WTC11 (cell line): ENCODE measurements at regions not wholly inside any gene's neighbourhood (a gene's known extent, or its start where the extent isn't known, plus 50 kb on each side); places are given as distances from the start of the nearest gene placed in this dataset.

ENCODE experiments used
- ATAC-seq: fragments of 200-7000 bp; cut with Tn5 transposase; 2 replicates; pipeline ENCODE4 v1.10.0; 2021; ENCODE audit warnings: mild to moderate bottlenecking, moderate library complexity
- CTCF ChIA-PET: fragments of 300-600 bp; sonication (Branson Sonifier 250); formaldehyde crosslinking; loops from one replicate; lab custom pipeline; 2021; ENCODE audit warnings: antibody characterized with exemption; lab: Charles Lee
- POLR2A ChIA-PET: fragments of 350-600 bp; sonication (Branson Sonifier 250); formaldehyde crosslinking; loops from one replicate; lab custom pipeline; 2021; ENCODE audit warnings: antibody characterized with exemption; lab: Charles Lee
- DNase-seq: peaks from one replicate; pipeline ENCODE4 v3.0.0; 2021; ENCODE audit warnings: low spot score
- H3K27ac Mint-ChIP-seq: 2 replicates; pipeline ENCODE4 v1.8.0; 2021; ENCODE audit warnings: mixed read lengths
- H3K27me3 Mint-ChIP-seq: 2 replicates; pipeline ENCODE4 v1.8.0; 2021; ENCODE audit warnings: low read depth, mild to moderate bottlenecking, moderate library complexity, mixed read lengths
- H3K36me3 Mint-ChIP-seq: 2 replicates; pipeline ENCODE4 v1.8.0; 2021; ENCODE audit warnings: mixed read lengths
- H3K4me1 Mint-ChIP-seq: 2 replicates; pipeline ENCODE4 v1.8.0; 2022; ENCODE audit warnings: mixed read lengths
- H3K4me3 Mint-ChIP-seq: 2 replicates; pipeline ENCODE4 v1.8.0; 2021; ENCODE audit warnings: mild to moderate bottlenecking, moderate library complexity, mixed read lengths
- H3K9me3 Mint-ChIP-seq: 2 replicates; pipeline ENCODE4 v1.8.0; 2021; ENCODE audit warnings: mixed read lengths
- CREB1 ChIP-seq: sonication (generic); formaldehyde crosslinking; IDR thresholded peaks from 2 replicates; pipeline ENCODE4 v1.8.0; 2023; ENCODE audit warnings: mild to moderate bottlenecking, missing genetic modification reagents
- E2F5 ChIP-seq: sonication (generic); formaldehyde crosslinking; IDR thresholded peaks from 2 replicates; pipeline ENCODE4 v1.8.1; 2022; ENCODE audit warnings: mild to moderate bottlenecking, moderate library complexity, missing genetic modification reagents
- FOXJ3 ChIP-seq: sonication (generic); formaldehyde crosslinking; IDR thresholded peaks from 2 replicates; pipeline ENCODE4 v1.9.0; 2021; ENCODE audit warnings: missing genetic modification reagents, mild to moderate bottlenecking, borderline replicate concordance
- KAT7 ChIP-seq: sonication (generic); formaldehyde crosslinking; IDR thresholded peaks from 2 replicates; pipeline ENCODE4 v1.8.1; 2023; ENCODE audit warnings: missing genetic modification reagents, mild to moderate bottlenecking, borderline replicate concordance
- MXD4 ChIP-seq: fragments of 250-450 bp; sonication (Bioruptor Pico); IDR thresholded peaks from 2 replicates; pipeline ENCODE4 v1.8.0; 2021; ENCODE audit warnings: mild to moderate bottlenecking, moderate library complexity, borderline replicate concordance
- NFE2L1 ChIP-seq: sonication (generic); formaldehyde crosslinking; IDR thresholded peaks from 2 replicates; pipeline ENCODE4 v1.8.1; 2023; ENCODE audit warnings: missing genetic modification reagents
- NFYB ChIP-seq: sonication (generic); formaldehyde crosslinking; conservative IDR thresholded peaks from 2 replicates; pipeline ENCODE4 v1.8.0; 2022; ENCODE audit warnings: low read depth, missing genetic modification reagents
- TEAD4 ChIP-seq: sonication (generic); formaldehyde crosslinking; IDR thresholded peaks from 2 replicates; pipeline ENCODE4 v1.8.0; 2022; ENCODE audit warnings: mild to moderate bottlenecking, missing genetic modification reagents
- ZMAT4 ChIP-seq: fragments of 250-450 bp; sonication (Bioruptor Pico); IDR thresholded peaks from 2 replicates; pipeline ENCODE4 v1.9.0; 2021; ENCODE audit warnings: mild to moderate bottlenecking
- ZNF219 ChIP-seq: sonication (generic); formaldehyde crosslinking; IDR thresholded peaks from 2 replicates; pipeline ENCODE4 v1.8.0; 2023; ENCODE audit warnings: missing genetic modification reagents, mild to moderate bottlenecking, borderline replicate concordance
- ZNF396 ChIP-seq: fragments of 250-450 bp; sonication (Bioruptor Pico); IDR thresholded peaks from 2 replicates; pipeline ENCODE4 v1.8.0; 2021; ENCODE audit warnings: mild to moderate bottlenecking, moderate library complexity, borderline replicate concordance
- ZNF423 ChIP-seq: fragments of 250-450 bp; sonication (Bioruptor Pico); IDR thresholded peaks from 2 replicates; pipeline ENCODE4 v2.1.2; 2022; ENCODE audit warnings: mild to moderate bottlenecking, moderate library complexity
- ZNF532 ChIP-seq: fragments of 250-450 bp; sonication (Bioruptor Pico); IDR thresholded peaks from 2 replicates; pipeline ENCODE4 v1.9.0; 2021; ENCODE audit warnings: mild to moderate bottlenecking, borderline replicate concordance
- TF ChIP-seq, protein P1 (sequence below): sonication (generic); formaldehyde crosslinking; IDR thresholded peaks from 2 replicates; pipeline ENCODE4 v1.8.1; 2023; ENCODE audit warnings: mild to moderate bottlenecking, missing genetic modification reagents, moderate library complexity
- TF ChIP-seq, protein P2 (sequence below): fragments of 200-600 bp; IDR thresholded peaks from 2 replicates; pipeline ENCODE4 v1.8.0; 2022; ENCODE audit warnings: antibody characterized with exemption
- TF ChIP-seq, protein P3 (sequence below): sonication (generic); formaldehyde crosslinking; IDR thresholded peaks from 2 replicates; pipeline ENCODE4 v1.8.0; 2023; ENCODE audit warnings: mild to moderate bottlenecking, missing genetic modification reagents
- TF ChIP-seq, protein P4 (sequence below): sonication (generic); formaldehyde crosslinking; IDR thresholded peaks from 2 replicates; pipeline ENCODE4 v1.8.1; 2022; ENCODE audit warnings: low read depth, missing genetic modification reagents, borderline replicate concordance
- TF ChIP-seq, protein P5 (sequence below): fragments of 250-450 bp; sonication (Bioruptor Pico); IDR thresholded peaks from 2 replicates; pipeline ENCODE4 v1.9.0; 2021; ENCODE audit warnings: moderate library complexity, mild to moderate bottlenecking, inconsistent platforms, borderline replicate concordance

- TF ChIP-seq, protein P1, sequence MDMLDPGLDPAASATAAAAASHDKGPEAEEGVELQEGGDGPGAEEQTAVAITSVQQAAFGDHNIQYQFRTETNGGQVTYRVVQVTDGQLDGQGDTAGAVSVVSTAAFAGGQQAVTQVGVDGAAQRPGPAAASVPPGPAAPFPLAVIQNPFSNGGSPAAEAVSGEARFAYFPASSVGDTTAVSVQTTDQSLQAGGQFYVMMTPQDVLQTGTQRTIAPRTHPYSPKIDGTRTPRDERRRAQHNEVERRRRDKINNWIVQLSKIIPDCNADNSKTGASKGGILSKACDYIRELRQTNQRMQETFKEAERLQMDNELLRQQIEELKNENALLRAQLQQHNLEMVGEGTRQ (CRISPR knock-in tag), result no peak
- TF ChIP-seq KAT7 (CRISPR knock-in tag), result no peak
- TF ChIP-seq FOXJ3 (CRISPR knock-in tag), result no peak
- no peak for TF ChIP-seq ZMAT4 (CRISPR knock-in tag)
- TF ChIP-seq CREB1, result no peak
These were observed 190.9 kb upstream of the CHRNA7 start (continued) for GRCh38 chr15:31839388-31839787.

DNA sequence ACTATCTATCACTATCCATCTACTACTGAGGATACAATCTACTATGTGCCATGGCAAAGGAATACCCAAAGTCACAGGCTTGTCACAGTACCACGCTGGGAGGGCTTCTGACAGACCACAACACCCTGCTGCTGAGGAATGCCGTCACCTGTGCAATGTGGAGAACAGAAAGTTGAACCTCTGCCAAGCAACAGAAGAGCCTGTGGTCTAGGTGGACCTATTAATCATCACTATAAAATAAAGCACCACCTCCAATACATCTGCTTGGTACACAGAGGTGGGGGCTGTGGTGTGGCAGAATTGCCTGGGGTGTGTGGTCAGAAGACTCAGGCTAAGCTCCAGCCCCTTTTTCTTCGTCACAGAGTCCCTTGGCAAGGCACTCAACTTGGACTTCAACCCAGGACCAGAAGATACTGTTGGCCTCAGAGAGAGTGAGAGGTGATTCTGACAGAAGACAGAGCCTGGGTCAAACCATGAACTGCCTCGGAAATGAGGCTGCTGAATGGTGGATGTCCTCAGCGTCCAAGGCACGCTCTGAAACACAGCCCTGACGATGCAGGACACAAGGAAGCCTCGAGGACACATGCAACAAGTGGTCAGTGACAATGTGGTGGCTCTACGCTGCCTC is 189.4 kb upstream of the CHRNA7 start:
- no peak overlapping the region for H3K4me3 Mint-ChIP-seq
- no peaks in the 10 kb centered on the region for H3K9me3 Mint-ChIP-seq
- no peaks in the 10 kb centered on the region for H3K27me3 Mint-ChIP-seq
- H3K36me3 Mint-ChIP-seq, result no peaks in the 10 kb centered on the region
- POLR2A ChIA-PET, result no interaction called here
- ATAC-seq (no peak), DNase-seq (no peak)
- no peaks in the 10 kb centered on the region for H3K4me1 Mint-ChIP-seq
- CTCF ChIA-PET, result no interaction called here
- H3K27ac Mint-ChIP-seq, result no peak overlapping the region
- TF ChIP-seq ZNF396 (CRISPR knock-in tag), result no peak
- TF ChIP-seq NFYB (CRISPR knock-in tag), result no peak
- TF ChIP-seq NFE2L1 (CRISPR knock-in tag), result no peak
- no peak for TF ChIP-seq ZNF423 (CRISPR knock-in tag)
- TF ChIP-seq, protein P2, sequence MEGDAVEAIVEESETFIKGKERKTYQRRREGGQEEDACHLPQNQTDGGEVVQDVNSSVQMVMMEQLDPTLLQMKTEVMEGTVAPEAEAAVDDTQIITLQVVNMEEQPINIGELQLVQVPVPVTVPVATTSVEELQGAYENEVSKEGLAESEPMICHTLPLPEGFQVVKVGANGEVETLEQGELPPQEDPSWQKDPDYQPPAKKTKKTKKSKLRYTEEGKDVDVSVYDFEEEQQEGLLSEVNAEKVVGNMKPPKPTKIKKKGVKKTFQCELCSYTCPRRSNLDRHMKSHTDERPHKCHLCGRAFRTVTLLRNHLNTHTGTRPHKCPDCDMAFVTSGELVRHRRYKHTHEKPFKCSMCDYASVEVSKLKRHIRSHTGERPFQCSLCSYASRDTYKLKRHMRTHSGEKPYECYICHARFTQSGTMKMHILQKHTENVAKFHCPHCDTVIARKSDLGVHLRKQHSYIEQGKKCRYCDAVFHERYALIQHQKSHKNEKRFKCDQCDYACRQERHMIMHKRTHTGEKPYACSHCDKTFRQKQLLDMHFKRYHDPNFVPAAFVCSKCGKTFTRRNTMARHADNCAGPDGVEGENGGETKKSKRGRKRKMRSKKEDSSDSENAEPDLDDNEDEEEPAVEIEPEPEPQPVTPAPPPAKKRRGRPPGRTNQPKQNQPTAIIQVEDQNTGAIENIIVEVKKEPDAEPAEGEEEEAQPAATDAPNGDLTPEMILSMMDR, result no peak
- no peak for TF ChIP-seq TEAD4 (CRISPR knock-in tag)
- no peak for TF ChIP-seq E2F5 (CRISPR knock-in tag)
- TF ChIP-seq, protein P3, sequence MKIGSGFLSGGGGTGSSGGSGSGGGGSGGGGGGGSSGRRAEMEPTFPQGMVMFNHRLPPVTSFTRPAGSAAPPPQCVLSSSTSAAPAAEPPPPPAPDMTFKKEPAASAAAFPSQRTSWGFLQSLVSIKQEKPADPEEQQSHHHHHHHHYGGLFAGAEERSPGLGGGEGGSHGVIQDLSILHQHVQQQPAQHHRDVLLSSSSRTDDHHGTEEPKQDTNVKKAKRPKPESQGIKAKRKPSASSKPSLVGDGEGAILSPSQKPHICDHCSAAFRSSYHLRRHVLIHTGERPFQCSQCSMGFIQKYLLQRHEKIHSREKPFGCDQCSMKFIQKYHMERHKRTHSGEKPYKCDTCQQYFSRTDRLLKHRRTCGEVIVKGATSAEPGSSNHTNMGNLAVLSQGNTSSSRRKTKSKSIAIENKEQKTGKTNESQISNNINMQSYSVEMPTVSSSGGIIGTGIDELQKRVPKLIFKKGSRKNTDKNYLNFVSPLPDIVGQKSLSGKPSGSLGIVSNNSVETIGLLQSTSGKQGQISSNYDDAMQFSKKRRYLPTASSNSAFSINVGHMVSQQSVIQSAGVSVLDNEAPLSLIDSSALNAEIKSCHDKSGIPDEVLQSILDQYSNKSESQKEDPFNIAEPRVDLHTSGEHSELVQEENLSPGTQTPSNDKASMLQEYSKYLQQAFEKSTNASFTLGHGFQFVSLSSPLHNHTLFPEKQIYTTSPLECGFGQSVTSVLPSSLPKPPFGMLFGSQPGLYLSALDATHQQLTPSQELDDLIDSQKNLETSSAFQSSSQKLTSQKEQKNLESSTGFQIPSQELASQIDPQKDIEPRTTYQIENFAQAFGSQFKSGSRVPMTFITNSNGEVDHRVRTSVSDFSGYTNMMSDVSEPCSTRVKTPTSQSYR, result no peak
- no peak for TF ChIP-seq MXD4 (CRISPR knock-in tag)
- no peak for TF ChIP-seq ZNF219 (CRISPR knock-in tag)
- TF ChIP-seq, protein P4, sequence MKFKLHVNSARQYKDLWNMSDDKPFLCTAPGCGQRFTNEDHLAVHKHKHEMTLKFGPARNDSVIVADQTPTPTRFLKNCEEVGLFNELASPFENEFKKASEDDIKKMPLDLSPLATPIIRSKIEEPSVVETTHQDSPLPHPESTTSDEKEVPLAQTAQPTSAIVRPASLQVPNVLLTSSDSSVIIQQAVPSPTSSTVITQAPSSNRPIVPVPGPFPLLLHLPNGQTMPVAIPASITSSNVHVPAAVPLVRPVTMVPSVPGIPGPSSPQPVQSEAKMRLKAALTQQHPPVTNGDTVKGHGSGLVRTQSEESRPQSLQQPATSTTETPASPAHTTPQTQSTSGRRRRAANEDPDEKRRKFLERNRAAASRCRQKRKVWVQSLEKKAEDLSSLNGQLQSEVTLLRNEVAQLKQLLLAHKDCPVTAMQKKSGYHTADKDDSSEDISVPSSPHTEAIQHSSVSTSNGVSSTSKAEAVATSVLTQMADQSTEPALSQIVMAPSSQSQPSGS, result no peak
- TF ChIP-seq, protein P5, sequence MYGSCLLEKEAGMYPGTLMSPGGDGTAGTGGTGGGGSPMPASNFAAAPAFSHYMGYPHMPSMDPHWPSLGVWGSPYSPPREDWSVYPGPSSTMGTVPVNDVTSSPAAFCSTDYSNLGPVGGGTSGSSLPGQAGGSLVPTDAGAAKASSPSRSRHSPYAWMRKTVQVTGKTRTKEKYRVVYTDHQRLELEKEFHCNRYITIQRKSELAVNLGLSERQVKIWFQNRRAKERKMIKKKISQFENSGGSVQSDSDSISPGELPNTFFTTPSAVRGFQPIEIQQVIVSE (CRISPR knock-in tag), result no peak
- no peak for TF ChIP-seq ZNF532 (CRISPR knock-in tag)
